Bronchial epithelial cell (primary cell): ENCODE measurements at regions not wholly inside any gene's neighbourhood (a gene's known extent, or its start where the extent isn't known, plus 50 kb on each side); places are given as distances from the start of the nearest gene placed in this dataset.

Experiments
- DNase-seq: peaks from one replicate; pipeline ENCODE4 v3.0.0-alpha.2; 2010; ENCODE audit warnings: low read depth
- FAIRE-seq: peaks from 2 replicates; lab custom pipeline; 2011; peaks lifted over from hg19 to GRCh38; lab: Jason Lieb, UNC
- H3K27me3 ChIP-seq: 2 replicates; pipeline ENCODE4 v1.5.1; 2011; ENCODE audit warnings: low read length; ENCODE audit not compliant: control insufficient read depth, insufficient read depth
- H3K36me3 ChIP-seq: 2 replicates; pipeline ENCODE4 v1.5.1; 2011; ENCODE audit warnings: low read length; ENCODE audit not compliant: control insufficient read depth, insufficient read depth
- H3K4me3 ChIP-seq: 2 replicates; pipeline ENCODE4 v1.5.1; 2011; ENCODE audit warnings: mild to moderate bottlenecking, low read depth, low read length, control low read depth
- TF ChIP-seq, protein P1 (sequence below): IDR thresholded peaks from 2 replicates; pipeline ENCODE4 v1.5.1; 2011; ENCODE audit warnings: mild to moderate bottlenecking, moderate library complexity, low read length, control low read depth, inconsistent platforms; ENCODE audit not compliant: insufficient read depth, severe bottlenecking

DNA sequence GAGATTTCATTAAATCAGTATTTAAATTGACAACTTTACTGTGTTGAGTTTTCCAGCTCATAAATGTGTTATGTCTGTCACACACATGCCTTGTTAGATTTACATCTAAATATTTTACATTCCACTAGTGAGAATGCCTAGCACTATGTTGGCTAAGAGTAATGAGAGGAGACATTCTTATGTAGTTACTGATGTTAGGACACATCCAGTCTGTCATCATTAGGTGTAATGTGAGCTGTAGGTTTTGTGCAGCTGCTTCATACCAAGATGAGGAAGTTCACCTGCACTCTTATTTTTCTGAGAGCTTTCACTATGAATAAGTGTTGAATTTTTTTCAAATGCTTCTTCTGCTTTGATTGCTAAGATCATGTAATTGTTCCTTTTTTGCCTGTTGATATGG is 218.0 kb upstream of the IGFBP3 start:
- DNase-seq (peak; percentile 87), FAIRE-seq (no peak)
- TF ChIP-seq, protein P1, sequence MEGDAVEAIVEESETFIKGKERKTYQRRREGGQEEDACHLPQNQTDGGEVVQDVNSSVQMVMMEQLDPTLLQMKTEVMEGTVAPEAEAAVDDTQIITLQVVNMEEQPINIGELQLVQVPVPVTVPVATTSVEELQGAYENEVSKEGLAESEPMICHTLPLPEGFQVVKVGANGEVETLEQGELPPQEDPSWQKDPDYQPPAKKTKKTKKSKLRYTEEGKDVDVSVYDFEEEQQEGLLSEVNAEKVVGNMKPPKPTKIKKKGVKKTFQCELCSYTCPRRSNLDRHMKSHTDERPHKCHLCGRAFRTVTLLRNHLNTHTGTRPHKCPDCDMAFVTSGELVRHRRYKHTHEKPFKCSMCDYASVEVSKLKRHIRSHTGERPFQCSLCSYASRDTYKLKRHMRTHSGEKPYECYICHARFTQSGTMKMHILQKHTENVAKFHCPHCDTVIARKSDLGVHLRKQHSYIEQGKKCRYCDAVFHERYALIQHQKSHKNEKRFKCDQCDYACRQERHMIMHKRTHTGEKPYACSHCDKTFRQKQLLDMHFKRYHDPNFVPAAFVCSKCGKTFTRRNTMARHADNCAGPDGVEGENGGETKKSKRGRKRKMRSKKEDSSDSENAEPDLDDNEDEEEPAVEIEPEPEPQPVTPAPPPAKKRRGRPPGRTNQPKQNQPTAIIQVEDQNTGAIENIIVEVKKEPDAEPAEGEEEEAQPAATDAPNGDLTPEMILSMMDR = no peak
- H3K4me3 ChIP-seq = no peak overlapping the region
- H3K36me3 ChIP-seq = no peaks in the 10 kb centered on the region
- H3K27me3 ChIP-seq = no peaks in the 10 kb centered on the region

DNA sequence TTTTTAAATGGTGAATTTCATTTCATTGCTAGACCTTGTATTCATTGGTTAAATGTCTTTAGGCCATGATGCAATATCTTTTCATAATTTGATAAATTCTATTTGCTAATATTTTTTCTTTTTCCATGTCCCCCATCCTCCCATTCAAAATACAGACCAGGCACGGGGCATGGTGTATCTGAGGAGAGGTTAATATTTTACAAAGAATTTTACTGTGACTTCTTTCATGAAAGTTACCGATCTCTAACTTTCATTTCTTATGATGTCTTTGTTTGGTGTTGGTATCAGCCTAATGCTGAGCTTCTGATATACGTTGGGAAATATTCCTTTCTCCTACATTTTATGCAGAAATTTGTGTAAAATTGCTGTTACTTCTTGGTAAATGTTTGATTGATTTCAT is 216.7 kb upstream of the IGFBP3 start:
- FAIRE-seq = no peak
- TF ChIP-seq, protein P1 = no peak
- Histone ChIP-seq H3K36me3 (no peaks in the 10 kb centered on the region), H3K27me3 (no peaks in the 10 kb centered on the region), H3K4me3 (no peak overlapping the region)
- DNase-seq = no peak

DNA sequence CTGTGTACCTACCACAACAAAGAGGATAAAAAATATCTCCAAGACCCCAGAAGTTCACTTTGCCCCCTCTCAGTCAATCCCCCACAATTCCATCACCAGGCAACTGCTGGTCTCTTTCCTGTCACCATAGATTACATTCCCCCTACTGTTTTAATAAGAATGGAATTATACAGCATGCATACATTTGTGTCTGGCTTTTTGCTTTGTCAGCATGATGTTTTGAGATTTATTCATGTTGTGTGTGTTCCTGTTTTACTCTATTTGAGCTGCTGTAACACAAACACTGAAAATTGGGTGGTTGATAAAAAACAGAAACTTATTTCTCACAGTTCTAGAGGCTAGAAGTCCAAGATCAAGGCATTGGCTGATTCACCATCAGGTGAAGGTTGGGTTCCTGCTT is 214.5 kb upstream of the IGFBP3 start:
- DNase-seq (no peak), FAIRE-seq (no peak)
- H3K27me3 ChIP-seq = no peaks in the 10 kb centered on the region
- H3K4me3 ChIP-seq = no peak overlapping the region
- TF ChIP-seq, protein P1 = no peak
- H3K36me3 ChIP-seq = no peaks in the 10 kb centered on the region

DNA sequence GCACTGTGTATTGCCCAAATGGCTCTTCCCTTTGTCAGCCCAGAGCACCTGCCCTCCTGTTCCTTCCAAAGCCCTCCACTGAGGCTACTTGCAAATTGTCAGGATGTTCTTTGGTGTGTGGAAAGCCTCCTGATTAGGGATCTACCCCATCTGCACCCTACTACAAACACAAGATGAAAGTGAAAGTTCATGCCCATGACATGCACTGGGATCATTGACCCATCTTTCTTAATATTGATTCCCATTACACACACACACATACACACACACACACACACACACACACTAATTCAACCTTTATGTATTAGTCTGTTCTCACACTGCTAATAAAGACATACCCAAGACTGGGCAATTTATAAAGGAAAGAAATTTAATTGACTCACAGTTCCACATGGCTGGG is 213.7 kb upstream of the IGFBP3 start:
- Histone ChIP-seq H3K4me3 (no peak overlapping the region), H3K27me3 (no peaks in the 10 kb centered on the region), H3K36me3 (no peaks in the 10 kb centered on the region)
- DNase-seq (no peak), FAIRE-seq (no peak)
- TF ChIP-seq, protein P1 = no peak

DNA sequence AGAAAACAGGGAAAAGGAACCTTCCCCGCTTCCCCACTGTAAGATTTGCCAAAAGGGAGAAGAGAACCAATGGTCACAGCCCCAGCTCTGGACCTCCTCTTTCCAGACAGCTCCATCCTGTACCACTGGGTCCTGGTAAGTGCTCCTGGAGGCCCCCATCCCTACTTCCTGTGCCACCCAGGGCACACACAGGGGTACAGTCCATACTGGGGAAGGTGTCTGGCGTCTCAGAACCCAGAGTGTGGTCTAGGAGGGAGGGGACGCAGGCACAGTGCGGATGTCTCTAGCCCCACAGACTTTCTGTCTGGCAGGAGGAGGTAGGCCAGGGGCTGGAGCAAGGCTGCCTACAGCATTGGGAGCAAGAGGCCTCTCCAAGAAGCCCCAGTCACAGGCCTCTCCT is 213.3 kb upstream of the IGFBP3 start:
- no peak overlapping the region for H3K4me3 ChIP-seq
- H3K36me3 ChIP-seq = no peaks in the 10 kb centered on the region
- FAIRE-seq (peak; percentile 13), DNase-seq (no peak)
- H3K27me3 ChIP-seq = no peaks in the 10 kb centered on the region
- TF ChIP-seq, protein P1 = no peak

DNA sequence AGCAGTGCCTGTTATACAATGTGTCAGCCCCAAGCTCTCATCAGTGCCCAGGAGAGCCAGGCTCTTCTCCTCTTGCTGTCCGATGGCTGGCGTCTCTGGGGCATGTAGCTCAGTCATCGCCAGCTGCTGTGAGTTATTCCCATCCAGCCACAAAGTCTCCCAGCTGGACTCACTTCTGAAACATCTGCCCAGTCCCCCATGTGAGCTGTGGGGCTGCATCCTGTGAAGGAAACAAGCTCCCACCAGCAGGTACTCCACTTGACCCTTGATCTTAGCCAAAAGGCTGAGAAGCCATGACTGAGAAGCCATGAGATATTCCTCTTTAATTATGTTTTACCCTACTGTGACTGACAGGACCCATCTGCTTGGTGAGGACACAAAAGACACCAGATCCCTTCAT is 212.7 kb upstream of the IGFBP3 start:
- DNase-seq = no peak
- H3K27me3 ChIP-seq = no peaks in the 10 kb centered on the region
- H3K4me3 ChIP-seq = no peak overlapping the region
- H3K36me3 ChIP-seq = no peaks in the 10 kb centered on the region
- FAIRE-seq = no peak
- TF ChIP-seq, protein P1 = no peak
